GM18517 (cell line): ENCODE measurements at regions not wholly inside any gene's neighbourhood (a gene's known extent, or its start where the extent isn't known, plus 50 kb on each side); places are given as distances from the start of the nearest gene placed in this dataset.

ENCODE experiments used
- ATAC-seq: cut with Tn5 transposase; IDR thresholded peaks from one replicate; pipeline ENCODE4 v1.9.1; 2021; ENCODE audit warnings: mild to moderate bottlenecking, moderate library complexity; ENCODE audit not compliant: unreplicated experiment

GRCh38 chr14:105838591-105839424 lies 312.4 kb downstream of the TMEM121 start:
- no peak for ATAC-seq

GRCh38 chr14:105839425-105840265 lies 313.3 kb downstream of the TMEM121 start:
- ATAC-seq = no peak

GRCh38 chr14:105840266-105841021 lies 314.1 kb downstream of the TMEM121 start:
- ATAC-seq = no peak

GRCh38 chr14:105841022-105842009 lies 314.9 kb downstream of the TMEM121 start:
- ATAC-seq = no peak

GRCh38 chr14:105842105-105842504 lies 315.7 kb downstream of the TMEM121 start:
- ATAC-seq = no peak

GRCh38 chr14:105843444-105844046 lies 317.2 kb downstream of the TMEM121 start:
- no peak for ATAC-seq

GRCh38 chr14:105844047-105844630 lies 317.8 kb downstream of the TMEM121 start:
- no peak for ATAC-seq

GRCh38 chr14:105844810-105845724 lies 318.7 kb downstream of the TMEM121 start:
- ATAC-seq = no peak

- ATAC-seq = no peak
These were observed 319.4 kb downstream of the TMEM121 start for GRCh38 chr14:105845725-105846309.

GRCh38 chr14:105846312-105846711 lies 319.9 kb downstream of the TMEM121 start:
- no peak for ATAC-seq

- no peak for ATAC-seq
These were observed 321.0 kb downstream of the TMEM121 start for GRCh38 chr14:105847400-105847799.

GRCh38 chr14:105848570-105848969 lies 322.2 kb downstream of the TMEM121 start:
- no peak for ATAC-seq

- ATAC-seq = no peak
These were observed 323.7 kb downstream of the TMEM121 start for GRCh38 chr14:105849933-105850626.

- ATAC-seq = no peak
These were observed 324.6 kb downstream of the TMEM121 start for GRCh38 chr14:105850853-105851581.

GRCh38 chr14:105851716-105852377 lies 325.5 kb downstream of the TMEM121 start:
- ATAC-seq = no peak
